Kidney (tissue), 13 donors: ENCODE measurements at regions not wholly inside any gene's neighbourhood (a gene's known extent, or its start where the extent isn't known, plus 50 kb on each side); places are given as distances from the start of the nearest gene placed in this dataset.

ENCODE experiments used
- DNase-seq, 5 donors: peaks; one replicate each; pipeline ENCODE4 v3.0.0-alpha.2; 2013 to 2020
- FAIRE-seq: peaks from 2 replicates; lab custom pipeline; 2012; peaks lifted over from hg19 to GRCh38; lab: Jason Lieb, UNC
- H3K27ac ChIP-seq, 2 donors: one replicate each; pipeline ENCODE4 v1.7.0; 2013; ENCODE audit warnings: low read depth in 2 of 2, low read length in 2 of 2, inconsistent platforms in 1 of 2
- H3K27me3 ChIP-seq: one replicate; pipeline ENCODE4 v1.7.1; 2013; ENCODE audit warnings: low read length, inconsistent platforms; ENCODE audit not compliant: control insufficient read depth, insufficient read depth
- H3K36me3 ChIP-seq, 3 donors: one replicate each; pipeline versions ENCODE4 v1.7.0 to v1.7.1; 2013; ENCODE audit warnings: low read length in 3 of 3, control low read depth in 1 of 3, inconsistent platforms in 1 of 3; ENCODE audit not compliant: insufficient read depth in 3 of 3, control insufficient read depth in 2 of 3
- H3K4me1 ChIP-seq, 3 donors: one replicate each; pipeline versions ENCODE4 v1.7.0 to v1.7.1; 2013; ENCODE audit warnings: low read length in 3 of 3, inconsistent platforms in 1 of 3, low read depth in 1 of 3; ENCODE audit not compliant: control insufficient read depth in 2 of 3, insufficient read depth in 2 of 3
- H3K4me3 ChIP-seq, 3 donors: one replicate each; pipeline versions ENCODE4 v1.7.0 to v1.8.1; 2013; ENCODE audit warnings: low read length in 3 of 3, control low read depth in 1 of 3, inconsistent platforms in 1 of 3
- H3K9ac ChIP-seq, 3 donors: one replicate each; pipeline versions ENCODE4 v1.7.0 to v1.7.1; 2013; ENCODE audit warnings: low read length in 3 of 3, control low read depth in 1 of 3, inconsistent platforms in 1 of 3
- H3K9me3 ChIP-seq, 3 donors: one replicate each; pipeline versions ENCODE4 v1.7.0 to v1.7.1; 2013; ENCODE audit warnings: low read length in 3 of 3, control low read depth in 1 of 3, inconsistent platforms in 1 of 3; ENCODE audit not compliant: control insufficient read depth in 2 of 3, insufficient read depth in 1 of 3
- intact Hi-C: fragments of 100-400 bp; cut with DNase I; formaldehyde crosslinking; loops from one replicate; pipeline ENCODE4 v1.11.1; 2022
- TF ChIP-seq, protein P1 (sequence below): IDR thresholded peaks from 3 replicates; pipeline ENCODE4 v1.5.1; 2012; ENCODE audit warnings: mild to moderate bottlenecking, moderate library complexity, borderline replicate concordance; ENCODE audit not compliant: insufficient read depth; ENCODE audit errors: extremely low read depth
- donor health status: control.
- donor health status: control.
- donor health status: control.
- donor health status: control.
- donor health status: control.
- donor health status: DM: yes; HTN: yes; CAD: no.
- donor health status: Normal renal cell carcinoma (clear cell type).

DNA sequence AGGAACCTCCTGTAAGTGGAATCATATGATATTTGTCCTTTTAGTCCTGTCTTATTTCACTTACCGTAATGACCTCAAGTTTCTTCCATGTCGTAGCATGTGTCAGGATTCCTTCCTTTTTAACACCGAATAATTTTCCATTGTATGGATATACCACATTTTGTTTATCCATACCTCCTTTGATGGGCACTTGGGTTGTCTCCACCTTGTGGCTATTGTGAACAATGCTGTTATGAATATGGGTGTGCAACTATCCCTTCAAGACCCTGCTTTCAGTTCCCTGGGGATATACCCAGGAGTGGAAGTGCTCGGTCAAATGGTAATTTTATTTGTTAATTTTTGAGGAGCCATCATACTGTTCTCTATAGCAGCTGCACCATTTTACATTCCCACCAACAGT lies 244.9 kb upstream of the BLID start:
- no peaks in the 10 kb centered on the region for H3K36me3 ChIP-seq
- no peak for DNase-seq
- no peaks in the 10 kb centered on the region for H3K27me3 ChIP-seq
- intact Hi-C loops = no loop called here
- no peak overlapping the region for H3K27ac ChIP-seq
- no peak overlapping the region for H3K4me3 ChIP-seq
- TF ChIP-seq, protein P1, sequence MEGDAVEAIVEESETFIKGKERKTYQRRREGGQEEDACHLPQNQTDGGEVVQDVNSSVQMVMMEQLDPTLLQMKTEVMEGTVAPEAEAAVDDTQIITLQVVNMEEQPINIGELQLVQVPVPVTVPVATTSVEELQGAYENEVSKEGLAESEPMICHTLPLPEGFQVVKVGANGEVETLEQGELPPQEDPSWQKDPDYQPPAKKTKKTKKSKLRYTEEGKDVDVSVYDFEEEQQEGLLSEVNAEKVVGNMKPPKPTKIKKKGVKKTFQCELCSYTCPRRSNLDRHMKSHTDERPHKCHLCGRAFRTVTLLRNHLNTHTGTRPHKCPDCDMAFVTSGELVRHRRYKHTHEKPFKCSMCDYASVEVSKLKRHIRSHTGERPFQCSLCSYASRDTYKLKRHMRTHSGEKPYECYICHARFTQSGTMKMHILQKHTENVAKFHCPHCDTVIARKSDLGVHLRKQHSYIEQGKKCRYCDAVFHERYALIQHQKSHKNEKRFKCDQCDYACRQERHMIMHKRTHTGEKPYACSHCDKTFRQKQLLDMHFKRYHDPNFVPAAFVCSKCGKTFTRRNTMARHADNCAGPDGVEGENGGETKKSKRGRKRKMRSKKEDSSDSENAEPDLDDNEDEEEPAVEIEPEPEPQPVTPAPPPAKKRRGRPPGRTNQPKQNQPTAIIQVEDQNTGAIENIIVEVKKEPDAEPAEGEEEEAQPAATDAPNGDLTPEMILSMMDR = no peak
- peaks cover 0 to 3% (median 0%) of the 10 kb centered on the region in 3 donors for H3K4me1 ChIP-seq
- no peak overlapping the region for H3K9ac ChIP-seq
- no peaks in the 10 kb centered on the region for H3K9me3 ChIP-seq
- no peak for FAIRE-seq

DNA sequence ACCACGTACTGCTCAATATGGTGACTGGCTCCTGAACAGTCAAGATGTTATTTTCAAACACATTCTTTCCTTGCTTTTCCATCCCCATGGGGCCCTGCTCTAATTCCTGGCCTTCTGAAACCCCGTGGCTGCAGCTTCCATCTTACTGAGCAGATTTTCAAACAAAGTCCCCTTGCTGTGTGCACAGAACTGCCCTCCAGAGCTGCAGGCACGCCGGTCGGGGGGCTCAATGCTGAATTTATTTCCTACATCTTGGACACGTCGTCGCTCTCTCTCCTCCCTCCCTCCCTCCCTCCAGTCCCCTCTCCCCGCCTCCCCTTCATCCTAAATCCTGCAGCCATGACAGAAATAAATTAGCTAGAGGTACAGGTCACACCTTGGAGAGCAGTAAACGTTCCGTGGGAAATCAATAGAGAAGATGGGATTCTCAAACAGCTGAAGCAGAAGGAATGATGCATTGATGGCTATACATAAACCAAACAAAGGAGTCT lies 243.1 kb upstream of the BLID start:
- no peaks in the 10 kb centered on the region for H3K9me3 ChIP-seq
- TF ChIP-seq, protein P1 = no peak
- peaks cover 0 to 3% (median 0%) of the 10 kb centered on the region in 3 donors for H3K4me1 ChIP-seq
- intact Hi-C loops = no loop called here
- H3K36me3 ChIP-seq = no peaks in the 10 kb centered on the region
- no peak overlapping the region for H3K9ac ChIP-seq
- H3K4me3 ChIP-seq = no peak overlapping the region
- peak in 3 of 5 donors; percentile 24 to 62 (median 47) for DNase-seq
- FAIRE-seq = no peak
- no peak overlapping the region for H3K27ac ChIP-seq
- no peaks in the 10 kb centered on the region for H3K27me3 ChIP-seq

DNA sequence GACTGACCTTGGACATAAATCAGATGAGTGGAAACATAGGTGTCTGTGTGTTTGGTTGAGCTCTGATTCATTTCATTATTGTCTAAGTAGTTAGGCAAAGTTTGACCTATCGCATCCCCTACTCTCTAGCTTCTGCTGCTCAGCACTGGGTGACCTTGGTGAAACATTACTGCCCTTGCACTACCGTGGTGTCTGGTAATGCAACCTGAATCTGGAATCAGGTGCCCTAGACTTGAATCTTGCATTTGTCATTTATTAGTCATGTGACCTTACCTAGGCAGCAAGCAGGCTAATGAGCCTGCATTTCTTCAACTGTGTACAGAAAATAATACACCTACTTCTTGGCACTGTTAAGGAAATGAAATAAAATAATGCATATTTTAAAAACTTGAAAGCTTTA lies 242.3 kb upstream of the BLID start:
- intact Hi-C loops = no loop called here
- DNase-seq = peak in 1 of 5 donors; percentile 25
- no peaks in the 10 kb centered on the region for H3K9me3 ChIP-seq
- peaks cover 0 to 3% (median 0%) of the 10 kb centered on the region in 3 donors for H3K4me1 ChIP-seq
- no peak overlapping the region for H3K4me3 ChIP-seq
- H3K36me3 ChIP-seq = no peaks in the 10 kb centered on the region
- no peak overlapping the region for H3K9ac ChIP-seq
- no peak for FAIRE-seq
- no peak overlapping the region for H3K27ac ChIP-seq
- no peaks in the 10 kb centered on the region for H3K27me3 ChIP-seq
- TF ChIP-seq, protein P1 = no peak

DNA sequence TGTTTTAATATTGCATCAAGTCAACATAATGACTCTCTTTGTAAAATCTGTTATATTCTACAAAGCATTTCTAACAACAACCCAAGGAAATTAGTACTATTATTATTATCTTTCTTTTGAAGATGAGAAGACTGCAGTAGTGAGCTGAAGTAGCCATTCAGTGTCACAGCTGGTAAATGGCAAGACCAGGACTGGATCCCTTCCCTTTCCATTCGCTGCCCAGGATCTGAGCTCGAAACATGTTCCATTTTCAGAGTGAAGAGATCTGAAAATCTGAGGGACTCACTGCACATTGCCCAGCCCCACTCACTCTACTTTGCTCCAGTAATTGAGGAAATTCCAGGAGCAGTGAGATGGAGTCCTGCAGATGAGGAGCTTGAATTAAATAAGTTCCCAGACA lies 240.0 kb upstream of the BLID start:
- peaks cover 0 to 3% (median 0%) of the 10 kb centered on the region in 3 donors for H3K4me1 ChIP-seq
- intact Hi-C loops = no loop called here
- no peaks in the 10 kb centered on the region for H3K36me3 ChIP-seq
- H3K27me3 ChIP-seq = no peaks in the 10 kb centered on the region
- no peaks in the 10 kb centered on the region for H3K9me3 ChIP-seq
- no peak overlapping the region for H3K27ac ChIP-seq
- TF ChIP-seq, protein P1 = no peak
- no peak overlapping the region for H3K4me3 ChIP-seq
- H3K9ac ChIP-seq = no peak overlapping the region
- FAIRE-seq (no peak), DNase-seq (no peak)
